ENCODE measurements at regions not wholly inside any gene's neighbourhood (a gene's known extent, or its start where the extent isn't known, plus 50 kb on each side); places are given as distances from the start of the nearest gene placed in this dataset.

GRCh38 chr1:58003059-58003458 lies 543.5 kb downstream of the OMA1 start:
- DNase-seq (ENCODE audit: low spot score): no peak

- no peak for DNase-seq (ENCODE audit: low spot score)
These were observed 545.7 kb downstream of the OMA1 start for GRCh38 chr1:58000821-58001220.

GRCh38 chr1:58000116-58000515 lies 546.4 kb downstream of the OMA1 start:
- no peak for DNase-seq (ENCODE audit: low spot score)

GRCh38 chr1:57996400-57996799 lies 550.1 kb downstream of the OMA1 start:
- no peak for DNase-seq (ENCODE audit: low spot score)

- no peak for DNase-seq (ENCODE audit: low spot score)
These were observed 555.2 kb downstream of the OMA1 start for GRCh38 chr1:57991289-57991688.

- no peak for DNase-seq (ENCODE audit: low spot score)
These were observed 556.6 kb downstream of the OMA1 start for GRCh38 chr1:57989877-57990276.

- DNase-seq (ENCODE audit: low spot score): no peak
These were observed 559.0 kb downstream of the OMA1 start for GRCh38 chr1:57987523-57987922.

- DNase-seq (ENCODE audit: low spot score): no peak
These were observed 560.1 kb downstream of the OMA1 start for GRCh38 chr1:57986432-57986831.

- no peak for DNase-seq (ENCODE audit: low spot score)
These were observed 560.4 kb upstream of the DAB1 start for GRCh38 chr1:57984277-57984676.

GRCh38 chr1:57983441-57983840 lies 559.6 kb upstream of the DAB1 start:
- no peak for DNase-seq (ENCODE audit: low spot score)

GRCh38 chr1:57982852-57983251 lies 559.0 kb upstream of the DAB1 start:
- DNase-seq (ENCODE audit: low spot score): no peak

GRCh38 chr1:57976216-57976615 lies 552.4 kb upstream of the DAB1 start:
- no peak for DNase-seq (ENCODE audit: low spot score)

- DNase-seq (ENCODE audit: low spot score): no peak
These were observed 544.5 kb upstream of the DAB1 start for GRCh38 chr1:57968321-57968720.

- DNase-seq (ENCODE audit: low spot score): peak; percentile 24
These were observed 543.0 kb upstream of the DAB1 start for GRCh38 chr1:57966751-57967406.

GRCh38 chr1:57966340-57966739 lies 542.5 kb upstream of the DAB1 start:
- DNase-seq (ENCODE audit: low spot score): no peak

GRCh38 chr1:57963581-57963980 lies 539.7 kb upstream of the DAB1 start:
- no peak for DNase-seq (ENCODE audit: low spot score)

- DNase-seq (ENCODE audit: low spot score): no peak
These were observed 535.8 kb upstream of the DAB1 start for GRCh38 chr1:57959531-57960241.

GRCh38 chr1:57957576-57957975 lies 533.7 kb upstream of the DAB1 start:
- DNase-seq (ENCODE audit: low spot score): no peak

GRCh38 chr1:57951390-57951789 lies 527.5 kb upstream of the DAB1 start:
- DNase-seq (ENCODE audit: low spot score): no peak

- no peak for DNase-seq (ENCODE audit: low spot score)
These were observed 525.3 kb upstream of the DAB1 start for GRCh38 chr1:57949168-57949567.

- no peak for DNase-seq (ENCODE audit: low spot score)
These were observed 523.6 kb upstream of the DAB1 start for GRCh38 chr1:57947471-57947870.

- no peak for DNase-seq (ENCODE audit: low spot score)
These were observed 521.2 kb upstream of the DAB1 start for GRCh38 chr1:57945045-57945444.

GRCh38 chr1:57943365-57943764 lies 519.5 kb upstream of the DAB1 start:
- no peak for DNase-seq (ENCODE audit: low spot score)

GRCh38 chr1:57934745-57935144 lies 510.9 kb upstream of the DAB1 start:
- no peak for DNase-seq (ENCODE audit: low spot score)

Measured in HT-29 (cell line).